ENCODE measurements at regions not wholly inside any gene's neighbourhood (a gene's known extent, or its start where the extent isn't known, plus 50 kb on each side); places are given as distances from the start of the nearest gene placed in this dataset.
A peak's percentile ranks its signal among the peaks of the same experiment; 100 is the strongest.

DNA sequence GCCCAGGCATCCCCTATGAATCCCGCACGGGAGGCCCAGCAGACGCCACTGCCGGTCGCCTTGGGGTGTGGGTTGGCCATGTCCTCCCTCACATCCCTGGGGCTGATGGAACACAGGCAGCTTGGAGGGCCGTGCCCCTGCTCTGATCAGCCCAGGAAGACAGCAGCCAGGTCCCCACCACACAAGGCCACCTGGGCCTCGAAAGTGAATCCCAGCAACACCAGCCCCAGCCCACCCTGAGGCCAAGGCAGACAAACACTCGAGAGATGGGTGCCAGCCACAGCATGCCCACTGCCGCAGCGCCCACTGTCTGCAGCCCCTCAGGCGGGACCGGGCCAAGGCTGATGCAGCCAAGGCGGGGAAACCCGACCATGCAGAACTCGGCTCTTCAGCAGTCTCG is 85.5 kb downstream of the HMX1 start:
- no peak for ATAC-seq (ENCODE audit: insufficient read depth, low FRiP score)
- Histone ChIP-seq H3K36me3 (ENCODE audit: control insufficient read depth in 4 of 4, insufficient read depth in 4 of 4, low read length in 4 of 4) (no peaks in the 10 kb centered on the region), H3K27me3 (ENCODE audit: control insufficient read depth in 3 of 3, insufficient read depth in 3 of 3, low read length in 2 of 3) (peaks cover 0 to 3% (median 3%) of the 10 kb centered on the region in 3 donors), H3K9me3 (ENCODE audit: control insufficient read depth in 4 of 4, insufficient read depth in 3 of 4, low read length in 3 of 4) (peaks cover 0 to 2% (median 0%) of the 10 kb centered on the region in 4 donors), H3K9ac (ENCODE audit: insufficient read depth in 1 of 2, low read length in 2 of 2) (no peak overlapping the region), H3K27ac (ENCODE audit: low read depth in 1 of 2, low read length in 1 of 2) (no peak overlapping the region), H3K4me3 (no peak overlapping the region), H3K4me1 (ENCODE audit: control insufficient read depth in 5 of 5, insufficient read depth in 5 of 5, low read length in 5 of 5) (no peaks in the 10 kb centered on the region)
- WGBS, 2 donors, result 79 to 91% methylated on average over 16 of the region's 16 CpGs
- TF ChIP-seq, protein P1, sequence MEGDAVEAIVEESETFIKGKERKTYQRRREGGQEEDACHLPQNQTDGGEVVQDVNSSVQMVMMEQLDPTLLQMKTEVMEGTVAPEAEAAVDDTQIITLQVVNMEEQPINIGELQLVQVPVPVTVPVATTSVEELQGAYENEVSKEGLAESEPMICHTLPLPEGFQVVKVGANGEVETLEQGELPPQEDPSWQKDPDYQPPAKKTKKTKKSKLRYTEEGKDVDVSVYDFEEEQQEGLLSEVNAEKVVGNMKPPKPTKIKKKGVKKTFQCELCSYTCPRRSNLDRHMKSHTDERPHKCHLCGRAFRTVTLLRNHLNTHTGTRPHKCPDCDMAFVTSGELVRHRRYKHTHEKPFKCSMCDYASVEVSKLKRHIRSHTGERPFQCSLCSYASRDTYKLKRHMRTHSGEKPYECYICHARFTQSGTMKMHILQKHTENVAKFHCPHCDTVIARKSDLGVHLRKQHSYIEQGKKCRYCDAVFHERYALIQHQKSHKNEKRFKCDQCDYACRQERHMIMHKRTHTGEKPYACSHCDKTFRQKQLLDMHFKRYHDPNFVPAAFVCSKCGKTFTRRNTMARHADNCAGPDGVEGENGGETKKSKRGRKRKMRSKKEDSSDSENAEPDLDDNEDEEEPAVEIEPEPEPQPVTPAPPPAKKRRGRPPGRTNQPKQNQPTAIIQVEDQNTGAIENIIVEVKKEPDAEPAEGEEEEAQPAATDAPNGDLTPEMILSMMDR (IDR thresholded peaks at IDR 0.05; ENCODE audit: control extremely low read depth, extremely low read depth), result no peak
- DNase-seq, result no peak

DNA sequence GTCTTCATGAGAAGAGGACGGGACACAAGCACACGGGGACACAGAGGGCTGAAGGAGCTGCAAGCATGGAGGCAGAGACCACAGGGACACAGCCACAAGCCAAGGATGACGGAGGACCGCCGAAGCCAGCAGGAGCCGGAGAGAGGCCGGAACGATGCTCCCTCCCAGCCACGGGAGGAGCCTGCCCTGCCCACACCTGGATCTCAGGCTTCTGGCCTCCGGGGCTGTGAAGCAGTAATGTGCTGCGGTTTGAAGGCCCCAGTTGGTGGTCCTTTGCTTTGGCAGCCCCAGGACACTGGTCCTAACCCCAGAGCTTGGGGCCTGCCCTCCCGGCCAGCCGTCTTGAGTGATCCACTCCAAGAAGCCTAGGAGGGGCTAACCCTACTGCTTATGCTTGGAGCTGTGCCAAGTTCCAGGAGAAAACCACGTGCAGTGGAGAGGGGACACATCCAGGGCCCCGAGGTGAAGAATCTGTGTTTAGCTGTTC is 85.9 kb downstream of the HMX1 start:
- ATAC-seq (ENCODE audit: insufficient read depth, low FRiP score) (no peak), DNase-seq (peak in 1 of 3 donors; percentile 4)
- 62 to 71% methylated on average over 15 of the region's 15 CpGs for WGBS, 2 donors
- H3K9me3 ChIP-seq (ENCODE audit: control insufficient read depth in 4 of 4, insufficient read depth in 3 of 4, low read length in 3 of 4), result peaks cover 0 to under 1% (median 0%) of the 10 kb centered on the region in 4 donors
- no peak overlapping the region for H3K4me3 ChIP-seq
- TF ChIP-seq, protein P1 (IDR thresholded peaks at IDR 0.05; ENCODE audit: control extremely low read depth, extremely low read depth), result no peak
- H3K27ac ChIP-seq (ENCODE audit: low read depth in 1 of 2, low read length in 1 of 2), result no peak overlapping the region
- no peaks in the 10 kb centered on the region for H3K36me3 ChIP-seq (ENCODE audit: control insufficient read depth in 4 of 4, insufficient read depth in 4 of 4, low read length in 4 of 4)
- H3K27me3 ChIP-seq (ENCODE audit: control insufficient read depth in 3 of 3, insufficient read depth in 3 of 3, low read length in 2 of 3), result peaks cover 0 to 1% (median under 1%) of the 10 kb centered on the region in 3 donors
- no peak overlapping the region for H3K9ac ChIP-seq (ENCODE audit: insufficient read depth in 1 of 2, low read length in 2 of 2)
- no peaks in the 10 kb centered on the region for H3K4me1 ChIP-seq (ENCODE audit: control insufficient read depth in 5 of 5, insufficient read depth in 5 of 5, low read length in 5 of 5)

DNA sequence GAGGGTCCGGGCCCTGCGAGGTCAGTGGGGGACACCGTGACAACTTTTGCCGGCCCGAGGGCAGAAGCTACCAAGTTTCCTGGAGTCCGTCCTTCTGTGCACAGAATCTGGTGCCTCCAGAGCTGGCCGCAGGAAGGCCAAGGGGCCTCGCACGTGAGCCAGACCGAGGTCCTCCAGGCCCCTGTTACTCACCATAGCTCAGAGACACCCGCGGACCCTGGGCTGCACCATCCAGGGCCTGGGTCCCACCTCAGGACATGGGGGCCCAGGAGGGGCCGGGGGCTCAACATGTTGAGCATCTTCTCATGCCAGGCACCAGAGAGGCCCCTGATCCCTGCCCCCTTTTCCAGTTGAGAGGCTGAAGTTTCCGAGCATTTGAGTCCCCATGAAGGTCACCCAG is 87.9 kb downstream of the HMX1 start:
- TF ChIP-seq, protein P1 (IDR thresholded peaks at IDR 0.05; ENCODE audit: control extremely low read depth, extremely low read depth), result no peak
- 82 to 86% methylated on average over 14 of the region's 14 CpGs for WGBS, 2 donors
- Histone ChIP-seq H3K9ac (ENCODE audit: insufficient read depth in 1 of 2, low read length in 2 of 2) (no peak overlapping the region), H3K9me3 (ENCODE audit: control insufficient read depth in 4 of 4, insufficient read depth in 3 of 4, low read length in 3 of 4) (peaks cover 0 to 2% (median 0%) of the 10 kb centered on the region in 4 donors), H3K4me3 (no peak overlapping the region), H3K27me3 (ENCODE audit: control insufficient read depth in 3 of 3, insufficient read depth in 3 of 3, low read length in 2 of 3) (no peaks in the 10 kb centered on the region), H3K27ac (ENCODE audit: low read depth in 1 of 2, low read length in 1 of 2) (no peak overlapping the region), H3K36me3 (ENCODE audit: control insufficient read depth in 4 of 4, insufficient read depth in 4 of 4, low read length in 4 of 4) (no peaks in the 10 kb centered on the region), H3K4me1 (ENCODE audit: control insufficient read depth in 5 of 5, insufficient read depth in 5 of 5, low read length in 5 of 5) (no peaks in the 10 kb centered on the region)
- ATAC-seq (ENCODE audit: insufficient read depth, low FRiP score) (no peak), DNase-seq (no peak)

DNA sequence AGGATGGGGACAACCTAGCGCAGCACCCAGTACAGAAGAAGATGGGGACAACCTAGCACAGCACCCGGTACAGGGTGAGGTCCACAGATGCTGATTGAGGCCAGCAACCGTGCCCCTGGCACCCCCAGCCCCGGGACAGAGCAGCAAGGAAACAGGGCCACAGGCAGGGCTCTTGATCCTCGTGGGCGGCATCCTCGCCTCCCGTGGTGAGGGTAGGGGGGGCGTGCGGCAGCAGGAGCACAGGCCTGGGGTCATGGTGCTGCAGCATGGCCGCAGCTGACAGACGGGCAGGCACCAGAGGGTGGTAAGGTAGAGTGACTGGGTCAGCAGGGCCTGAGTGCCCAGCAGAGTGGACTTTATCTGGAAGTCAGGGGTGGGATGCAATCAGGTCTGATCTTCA is 89.5 kb downstream of the HMX1 start:
- H3K4me3 ChIP-seq, result no peak overlapping the region
- no peak overlapping the region for H3K27ac ChIP-seq (ENCODE audit: low read depth in 1 of 2, low read length in 1 of 2)
- peaks cover 0 to 2% (median 0%) of the 10 kb centered on the region in 4 donors for H3K9me3 ChIP-seq (ENCODE audit: control insufficient read depth in 4 of 4, insufficient read depth in 3 of 4, low read length in 3 of 4)
- WGBS, 2 donors, result 80 to 90% methylated on average over 12 of the region's 12 CpGs
- no peak for DNase-seq
- no peak overlapping the region for H3K9ac ChIP-seq (ENCODE audit: insufficient read depth in 1 of 2, low read length in 2 of 2)
- H3K4me1 ChIP-seq (ENCODE audit: control insufficient read depth in 5 of 5, insufficient read depth in 5 of 5, low read length in 5 of 5), result no peaks in the 10 kb centered on the region
- TF ChIP-seq, protein P1 (IDR thresholded peaks at IDR 0.05; ENCODE audit: control extremely low read depth, extremely low read depth), result no peak
- no peak for ATAC-seq (ENCODE audit: insufficient read depth, low FRiP score)
- no peaks in the 10 kb centered on the region for H3K36me3 ChIP-seq (ENCODE audit: control insufficient read depth in 4 of 4, insufficient read depth in 4 of 4, low read length in 4 of 4)
- no peaks in the 10 kb centered on the region for H3K27me3 ChIP-seq (ENCODE audit: control insufficient read depth in 3 of 3, insufficient read depth in 3 of 3, low read length in 2 of 3)

Data from lung (tissue), 11 donors.